ENCODE measurements at regions not wholly inside any gene's neighbourhood (a gene's known extent, or its start where the extent isn't known, plus 50 kb on each side); places are given as distances from the start of the nearest gene placed in this dataset.
"Not testable (repeated sequence)": the region's sequence is repeated elsewhere in the genome, so short reads cannot be mapped to it uniquely, and the experiment has no call there.

DNA sequence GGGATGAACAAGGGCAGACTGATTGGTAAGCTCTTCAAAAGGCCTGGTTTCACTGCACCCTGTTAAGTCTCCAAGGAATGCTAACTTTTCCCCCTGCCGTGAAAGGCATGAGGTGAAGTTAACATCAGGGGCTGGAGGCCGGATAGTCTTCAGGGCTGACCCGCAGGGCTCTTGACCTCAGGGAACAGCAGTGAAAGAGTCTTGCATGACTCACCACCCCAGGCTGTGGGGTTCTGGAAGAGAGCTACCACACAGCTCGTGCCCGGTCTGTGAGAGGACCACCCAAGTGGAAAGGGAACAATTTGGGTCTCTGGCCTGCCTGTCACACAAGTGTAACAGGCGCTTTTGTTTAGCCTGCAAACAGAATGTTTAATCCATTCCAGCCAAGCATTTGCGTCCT, 504.9 kb downstream of the EDEM1 start:
- no peak for DNase-seq (ENCODE audit: low read depth)

DNA sequence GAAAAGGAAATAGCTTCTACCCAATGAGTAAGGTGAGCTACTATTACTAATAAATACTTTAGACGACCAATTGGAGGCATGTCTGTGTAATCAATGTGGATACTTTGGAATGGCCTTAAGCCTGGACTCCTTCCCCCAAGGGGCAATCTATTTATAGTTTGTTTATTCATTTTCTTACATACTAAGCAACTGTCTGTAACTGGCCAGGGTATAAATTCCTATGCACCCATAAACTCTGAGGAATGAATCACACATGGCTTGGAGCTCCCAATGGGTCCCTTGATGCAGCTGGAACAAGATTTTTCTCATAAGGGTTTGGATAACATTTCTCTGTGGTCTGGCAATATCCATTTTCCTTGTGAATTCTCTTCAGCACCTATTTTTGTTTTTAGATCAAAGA, 506.8 kb downstream of the EDEM1 start:
- no peak for DNase-seq (ENCODE audit: low read depth)

DNA sequence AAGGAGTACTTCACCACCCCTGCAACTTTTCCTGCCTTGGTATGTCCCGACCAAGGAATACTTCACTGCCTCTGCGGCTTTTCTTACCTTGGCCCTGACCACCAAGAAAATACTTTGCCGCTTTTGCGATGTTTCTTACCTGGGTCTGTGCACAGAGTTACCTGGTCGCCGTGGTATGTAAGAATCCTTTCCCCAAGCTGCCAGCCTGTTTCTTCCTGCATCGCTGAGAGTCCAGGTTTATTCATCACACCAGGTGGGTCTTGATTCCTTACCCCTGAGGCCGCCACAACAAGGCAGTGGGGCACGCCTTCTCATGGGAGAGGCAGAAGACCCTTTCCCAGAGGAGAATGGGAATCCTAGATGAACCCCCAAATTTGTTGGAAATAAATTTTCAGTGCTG, 511.3 kb downstream of the EDEM1 start:
- DNase-seq (ENCODE audit: low read depth): no peak

DNA sequence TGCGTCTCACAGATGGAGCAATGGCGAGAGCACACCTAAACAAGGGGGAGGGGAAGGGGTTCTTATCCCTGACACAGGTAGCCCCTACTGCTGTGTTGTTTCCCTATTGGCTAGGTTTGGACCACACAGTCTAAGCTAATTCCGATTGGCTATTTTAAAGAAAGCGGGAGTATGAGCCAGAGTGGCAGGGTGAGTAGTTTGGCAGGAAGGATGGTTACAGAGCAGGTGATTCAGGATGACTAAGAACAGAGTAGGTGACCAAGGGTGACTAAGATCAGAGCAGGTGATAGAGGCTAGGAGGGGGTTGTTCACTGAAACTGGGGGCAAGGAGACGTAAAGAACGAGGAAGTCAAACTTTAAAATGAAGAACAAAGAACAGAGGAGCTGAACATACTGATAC, 511.8 kb downstream of the EDEM1 start:
- no peak for DNase-seq (ENCODE audit: low read depth)

DNA sequence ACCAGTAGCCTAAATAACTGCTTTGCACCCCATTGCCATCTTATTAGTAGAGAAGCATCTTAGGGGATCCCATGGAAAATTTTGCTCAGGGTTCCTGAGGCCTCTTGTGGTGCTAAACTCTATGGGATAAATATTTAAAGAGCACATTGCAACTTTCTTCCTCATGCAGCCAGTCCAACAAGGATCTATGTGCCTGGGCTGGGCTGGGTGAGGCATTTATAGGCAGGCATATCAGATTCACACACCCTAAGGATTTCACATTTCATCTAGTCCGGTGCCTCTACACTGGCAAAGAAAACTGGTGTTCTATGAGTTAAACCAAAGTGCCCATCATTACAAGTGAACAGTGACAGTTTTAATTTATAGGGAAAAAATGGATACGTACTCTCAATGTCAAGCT, 512.3 kb downstream of the EDEM1 start:
- no peak for DNase-seq (ENCODE audit: low read depth)

DNA sequence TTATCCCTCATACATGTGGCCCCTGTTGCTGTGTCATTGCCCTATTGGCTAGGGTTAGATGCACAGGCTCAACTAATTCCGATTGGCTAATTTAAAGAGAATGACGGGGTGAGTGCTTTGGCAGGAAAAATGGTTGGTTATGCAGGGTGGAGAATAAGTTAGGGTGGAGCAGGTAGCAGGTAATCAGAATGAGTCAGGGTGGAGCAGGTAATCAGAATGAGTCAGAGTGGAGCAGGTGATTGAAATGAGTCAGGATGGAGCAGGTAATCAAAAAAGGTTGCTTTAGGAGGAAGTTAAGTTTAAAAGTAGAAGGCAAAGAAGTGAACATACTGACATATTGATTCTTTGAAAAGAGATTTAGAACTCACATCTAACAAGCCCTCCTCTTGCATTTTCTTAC, 513.5 kb downstream of the EDEM1 start:
- not testable (repeated sequence) for DNase-seq (ENCODE audit: low read depth)

DNA sequence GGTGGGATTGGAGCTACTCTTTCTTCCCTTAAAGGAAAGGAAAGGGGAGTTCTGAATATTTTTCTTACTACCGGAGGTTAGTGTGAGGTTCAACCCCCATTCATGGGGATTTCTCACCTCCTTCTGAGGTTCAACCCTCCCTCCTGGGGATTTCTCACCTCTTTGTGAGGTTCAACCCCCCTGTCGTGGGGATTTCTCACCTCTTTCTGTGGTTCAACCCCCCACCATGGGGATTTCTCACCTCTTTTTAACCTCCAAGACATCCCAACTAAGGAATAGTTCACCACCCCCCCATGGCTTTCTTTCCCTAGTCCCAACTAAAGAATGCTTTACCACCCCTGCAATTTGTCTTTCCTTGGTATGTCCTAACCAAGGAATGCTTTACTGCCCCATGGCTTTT, 520.3 kb downstream of the EDEM1 start:
- DNase-seq (ENCODE audit: low read depth): no peak

DNA sequence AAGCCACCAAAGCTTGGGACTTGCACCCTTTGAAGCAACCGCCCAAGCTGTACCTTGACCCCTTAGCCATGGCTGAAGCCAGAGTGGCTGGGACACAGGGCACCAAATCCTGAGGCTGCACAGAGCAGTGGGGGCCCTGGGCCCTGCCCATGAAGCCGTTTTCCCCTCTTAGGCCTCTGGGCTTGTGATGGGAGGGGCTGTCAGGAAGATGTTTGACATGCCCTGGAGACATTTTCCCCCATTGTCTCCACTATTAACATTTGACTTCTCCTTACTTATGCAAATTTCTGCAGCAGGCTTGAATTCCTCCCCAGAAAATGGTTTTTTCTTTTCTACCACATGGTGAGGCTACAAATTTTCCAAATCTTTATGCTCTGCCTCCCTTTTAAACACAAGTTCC, 522.2 kb downstream of the EDEM1 start:
- no peak for DNase-seq (ENCODE audit: low read depth)

DNA sequence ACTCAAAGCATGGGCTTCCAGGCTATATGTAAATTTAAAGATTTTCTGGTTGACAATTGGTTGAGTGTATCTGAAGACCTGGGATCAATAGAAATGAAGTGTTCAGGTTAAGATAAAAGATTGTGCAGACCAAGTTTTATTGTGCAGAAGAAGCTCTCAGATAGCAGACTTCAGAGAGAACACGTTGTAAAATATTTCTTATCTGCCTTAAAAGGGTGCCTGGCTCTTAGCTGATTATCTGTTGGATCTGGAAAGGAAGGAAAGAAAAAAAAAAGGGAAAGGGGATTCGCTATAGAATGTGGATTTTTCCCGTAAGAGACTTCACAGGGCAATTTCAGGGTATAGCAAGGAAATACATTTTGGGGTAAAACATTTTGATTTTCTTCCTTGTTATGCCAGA, 523.2 kb downstream of the EDEM1 start:
- DNase-seq (ENCODE audit: low read depth): no peak

DNA sequence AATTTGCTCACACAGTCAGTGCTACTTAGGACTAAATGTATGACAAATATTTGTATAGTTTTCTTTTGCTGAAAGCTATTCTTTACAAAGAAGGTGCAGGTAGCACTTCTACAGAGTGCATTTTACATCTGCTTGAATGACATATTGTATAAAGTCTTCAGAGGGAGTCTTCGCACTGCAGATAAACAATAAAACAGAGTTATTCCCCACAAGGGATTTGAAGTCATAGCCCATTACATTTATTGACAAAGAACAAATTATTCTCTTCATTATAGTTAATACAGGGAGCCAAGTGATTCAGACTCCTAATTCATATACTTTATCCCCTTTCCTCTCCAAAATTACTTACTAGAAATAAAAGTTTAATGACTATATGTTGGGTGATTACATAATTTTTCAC, 529.7 kb downstream of the EDEM1 start:
- DNase-seq (ENCODE audit: low read depth): no peak

DNA sequence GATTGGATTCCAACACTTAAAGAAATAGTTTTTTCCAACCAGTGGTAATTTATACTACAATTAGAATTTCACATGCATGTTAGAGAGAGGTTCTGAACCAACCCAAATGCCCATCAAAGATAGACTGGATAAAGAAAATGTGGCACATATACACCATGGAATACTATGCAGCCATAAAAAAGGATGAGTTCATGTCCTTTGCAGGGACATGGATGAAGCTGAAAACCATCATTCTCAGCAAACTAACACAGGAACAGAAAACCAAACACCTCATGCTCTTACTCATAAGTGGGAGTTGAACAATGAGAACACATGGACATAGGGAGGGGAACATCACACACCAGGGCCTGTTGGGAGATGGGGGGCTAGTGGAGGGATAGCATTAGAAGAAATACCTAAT, 532.2 kb downstream of the EDEM1 start:
- not testable (repeated sequence) for DNase-seq (ENCODE audit: low read depth)

DNA sequence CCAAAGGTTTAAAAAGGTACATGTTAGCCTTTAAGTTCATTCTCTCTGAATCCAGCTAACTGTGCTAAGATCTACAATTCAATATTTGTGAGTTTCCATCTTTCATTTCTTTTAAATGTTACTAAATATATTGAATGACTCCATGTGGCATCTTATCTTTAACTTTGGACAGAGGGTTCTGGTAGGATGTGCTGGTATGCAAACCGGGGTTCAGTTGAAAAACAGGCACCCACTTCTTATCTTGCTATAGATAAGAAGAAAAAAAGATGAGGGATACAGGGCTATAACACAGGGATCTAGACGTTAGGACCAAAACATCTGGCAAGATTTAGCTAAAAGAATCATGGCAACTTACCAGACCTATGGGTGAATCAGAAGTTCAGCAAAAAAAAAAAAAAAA, 538.3 kb downstream of the EDEM1 start:
- DNase-seq (ENCODE audit: low read depth): no peak

DNA sequence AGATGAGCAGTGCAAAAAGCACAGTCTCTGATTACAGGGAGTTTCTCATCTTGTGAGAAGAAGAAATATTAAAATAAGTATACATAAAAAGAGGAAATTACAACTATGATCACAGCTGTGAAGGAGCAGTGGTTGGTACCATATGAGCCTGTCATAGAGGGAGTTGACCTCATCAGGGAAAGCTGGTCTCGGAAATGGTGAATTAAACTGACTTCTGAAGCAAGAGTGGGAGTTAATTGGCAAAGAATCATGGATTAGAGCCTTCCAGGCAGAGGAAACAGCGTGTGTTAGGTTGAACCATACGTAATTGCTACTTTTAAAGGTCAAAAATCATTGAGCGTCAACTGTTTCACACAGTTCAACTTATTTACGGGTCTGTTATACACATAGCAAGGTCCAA, 539.1 kb downstream of the EDEM1 start:
- no peak for DNase-seq (ENCODE audit: low read depth)

DNA sequence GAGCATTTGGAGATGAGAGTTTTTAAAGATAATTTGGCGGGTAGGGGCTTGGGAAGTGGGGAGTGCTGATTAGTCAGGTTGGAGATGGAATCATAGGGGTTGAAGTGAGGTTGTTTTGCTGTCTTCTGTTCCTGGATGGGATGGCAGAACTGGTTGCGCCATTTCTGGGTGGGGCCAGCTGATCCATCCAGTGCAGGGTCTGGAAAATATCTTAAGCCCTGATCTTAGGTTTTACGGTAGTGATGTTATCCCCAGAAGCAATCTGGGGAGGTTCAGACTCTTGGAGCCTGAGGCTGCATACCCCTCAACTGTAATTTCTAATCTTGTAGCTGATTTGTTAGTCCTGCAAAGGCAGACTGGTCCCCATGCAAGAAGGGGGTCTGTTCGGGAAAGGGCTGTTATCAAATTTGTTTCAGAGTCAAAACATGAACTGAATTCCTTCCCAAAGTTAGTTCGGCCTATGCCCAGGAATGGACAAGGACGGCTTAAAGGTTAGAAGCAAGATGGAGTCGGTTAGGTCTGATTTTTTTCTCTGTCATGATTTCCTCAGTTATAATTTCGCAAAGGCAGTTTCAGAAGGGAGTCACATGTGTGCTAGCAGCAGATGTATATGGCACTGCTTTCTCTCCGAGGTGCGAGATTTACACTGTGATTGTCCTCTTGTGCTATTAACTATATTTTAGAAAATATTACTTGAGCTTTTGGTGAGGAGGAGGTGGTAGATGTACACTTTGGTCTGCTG, 540.4 kb downstream of the EDEM1 start:
- DNase-seq (ENCODE audit: low read depth): no peak

DNA sequence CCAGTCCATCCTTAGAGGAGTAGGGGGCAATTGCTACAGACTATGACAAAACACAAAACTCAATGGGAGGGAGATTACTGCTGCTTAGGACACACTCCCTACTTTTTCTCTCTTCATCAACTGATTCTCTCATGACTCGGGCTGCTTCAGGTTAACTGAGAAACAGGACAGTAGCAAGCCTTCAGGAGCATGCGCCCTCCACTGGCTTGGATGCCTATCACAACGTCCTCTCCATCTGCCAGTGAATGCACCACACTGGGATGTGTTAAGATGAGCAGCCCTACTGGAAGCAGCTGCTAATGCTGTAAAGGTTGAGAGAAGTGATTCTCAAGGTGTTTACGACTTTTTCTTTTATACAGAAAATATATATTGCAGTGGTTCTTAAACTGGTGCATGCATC, 542.3 kb downstream of the EDEM1 start:
- DNase-seq (ENCODE audit: low read depth): no peak

DNA sequence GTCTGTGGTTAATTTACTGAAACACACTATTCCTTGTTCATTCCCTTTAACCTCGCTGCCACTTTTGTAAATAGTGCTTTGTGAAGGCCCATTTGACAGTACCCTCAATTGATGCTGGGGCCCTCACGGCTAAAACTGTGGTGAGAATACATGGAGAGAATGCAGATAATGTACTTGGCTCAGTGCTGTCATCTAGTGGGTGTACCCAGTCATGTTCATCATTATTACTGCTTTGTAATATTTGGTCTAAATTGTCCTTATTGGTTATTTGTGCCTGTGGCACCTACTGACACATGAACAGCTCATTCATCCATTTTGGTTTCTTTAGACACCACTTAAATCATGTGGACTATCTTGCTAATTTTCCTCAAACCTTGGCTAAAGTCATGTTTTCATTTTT, 543.6 kb downstream of the EDEM1 start:
- DNase-seq (ENCODE audit: low read depth): no peak

DNA sequence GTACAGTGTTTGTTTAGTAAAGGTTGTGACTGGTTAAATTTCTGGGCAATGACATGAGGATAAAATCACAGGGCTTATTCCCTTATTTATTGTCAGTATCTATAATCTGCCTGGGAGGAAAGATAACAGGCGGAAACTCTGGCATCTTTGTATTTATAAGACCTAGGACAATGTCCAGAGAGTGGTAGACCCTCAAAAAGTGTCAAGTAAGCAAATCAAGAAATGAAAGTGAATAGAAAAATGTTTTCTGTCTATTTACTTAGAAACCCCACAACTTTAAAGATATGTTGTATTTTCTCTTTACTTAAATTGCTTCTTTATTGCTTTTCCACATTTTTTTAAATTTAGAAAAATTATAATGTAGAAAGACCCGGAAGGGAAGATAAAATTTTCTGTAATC, 544.6 kb downstream of the EDEM1 start:
- no peak for DNase-seq (ENCODE audit: low read depth)

DNA sequence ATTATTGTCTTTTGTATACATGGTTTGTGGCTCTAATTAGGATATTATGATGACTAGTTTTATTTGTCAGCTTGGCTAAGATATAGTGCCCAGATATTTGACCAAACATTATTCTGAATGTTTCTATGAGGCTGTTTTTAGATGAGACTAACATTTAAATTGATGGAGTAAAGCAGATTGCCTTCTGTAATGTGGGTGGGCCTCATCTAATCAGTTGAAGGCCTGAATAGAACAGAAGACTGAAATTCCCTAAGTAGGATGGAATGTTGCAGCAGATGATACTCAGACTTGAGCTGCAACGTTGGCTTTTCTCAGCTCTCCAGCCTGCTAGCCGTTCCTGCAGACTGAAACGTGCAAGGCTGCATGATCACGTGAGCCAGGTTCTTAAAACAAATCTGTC, 546.5 kb downstream of the EDEM1 start:
- DNase-seq (ENCODE audit: low read depth): no peak

DNA sequence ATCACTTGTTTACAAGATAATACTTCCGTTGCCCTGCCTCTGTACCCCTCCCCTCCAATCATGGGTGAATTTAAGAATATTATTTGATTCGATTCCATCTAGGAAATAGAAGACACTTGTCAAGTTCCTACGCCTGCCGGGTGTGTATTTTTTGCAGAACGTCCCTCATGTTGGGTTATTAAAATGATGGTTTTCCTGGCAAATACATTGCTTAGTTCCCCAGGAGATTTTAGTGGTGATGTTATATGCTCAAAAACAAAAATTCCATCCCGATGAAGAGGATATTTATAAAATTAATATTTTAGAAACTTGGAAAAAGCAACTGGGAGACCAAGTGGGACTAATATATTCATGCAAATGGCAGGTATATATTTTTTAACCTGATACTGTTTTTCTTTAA, 548.4 kb downstream of the EDEM1 start:
- DNase-seq (ENCODE audit: low read depth): no peak

DNA sequence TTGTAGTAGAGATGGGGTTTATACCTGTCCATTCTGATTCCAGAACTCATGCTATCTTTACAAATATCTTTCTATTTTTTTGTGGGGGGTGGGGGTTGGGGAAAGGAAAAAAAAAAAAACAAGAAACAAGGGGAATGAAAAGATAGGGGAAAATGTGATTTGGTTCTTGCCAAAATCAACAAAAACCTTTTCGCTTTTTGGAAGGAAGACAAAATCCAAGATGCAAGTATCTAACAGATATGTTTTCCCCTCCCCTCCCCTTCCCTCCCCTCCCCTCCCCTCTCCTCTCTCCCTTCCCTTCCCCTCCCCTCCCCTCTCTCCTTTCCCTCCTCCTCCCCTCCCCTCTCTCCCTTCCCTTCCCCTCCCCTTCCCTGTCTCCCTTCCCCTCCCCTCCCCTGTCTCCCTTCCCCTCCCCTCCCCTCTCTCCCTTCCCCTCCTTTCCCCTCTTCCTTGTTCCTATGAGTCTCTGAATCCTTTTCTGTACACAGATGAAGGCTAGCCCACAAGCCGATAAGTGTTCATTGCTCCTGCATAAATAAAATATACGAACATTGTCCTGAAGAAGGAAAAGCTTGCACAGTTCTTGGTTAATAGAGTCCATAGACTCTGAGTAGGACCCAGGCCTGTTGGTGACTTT, 551.9 kb downstream of the EDEM1 start:
- no peak for DNase-seq (ENCODE audit: low read depth)

DNA sequence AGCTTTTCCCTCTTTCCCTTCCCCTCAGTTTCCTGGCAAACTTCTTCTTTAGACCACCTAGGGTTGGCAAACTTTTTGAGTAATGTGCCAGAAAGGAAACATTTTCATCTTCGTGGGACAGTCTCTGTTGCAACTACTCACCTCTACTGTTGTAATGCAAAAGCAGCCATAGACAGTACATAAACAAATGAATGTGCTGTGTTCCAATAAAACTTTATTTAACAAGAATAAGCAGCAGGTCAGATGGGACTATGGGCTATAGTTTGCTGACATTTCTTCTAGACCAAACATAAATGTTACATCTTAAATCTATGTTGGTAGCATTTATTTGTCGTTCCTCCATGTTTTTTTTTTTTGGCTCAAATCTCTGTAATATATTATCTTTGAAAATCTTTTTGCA, 552.4 kb downstream of the EDEM1 start:
- no peak for DNase-seq (ENCODE audit: low read depth)

DNA sequence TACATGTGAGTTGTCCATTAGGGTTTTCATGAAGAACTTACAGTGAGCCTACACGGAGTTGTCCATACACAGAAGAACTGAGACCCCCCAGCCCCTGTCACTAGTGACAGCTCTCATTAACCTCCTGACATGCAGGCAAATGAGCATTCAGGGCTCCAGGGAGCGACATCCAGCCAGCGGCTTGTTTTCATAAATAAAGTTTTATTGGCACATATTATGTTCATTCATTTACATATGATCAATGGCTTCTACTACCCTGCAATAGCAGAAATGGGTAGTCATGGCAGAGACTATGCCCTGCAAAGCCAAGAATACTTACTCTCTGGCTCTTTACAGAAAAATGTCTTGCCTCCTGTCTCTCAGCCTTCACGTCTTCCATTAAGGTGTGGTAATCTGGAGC, 553.5 kb downstream of the EDEM1 start:
- DNase-seq (ENCODE audit: low read depth): no peak

DNA sequence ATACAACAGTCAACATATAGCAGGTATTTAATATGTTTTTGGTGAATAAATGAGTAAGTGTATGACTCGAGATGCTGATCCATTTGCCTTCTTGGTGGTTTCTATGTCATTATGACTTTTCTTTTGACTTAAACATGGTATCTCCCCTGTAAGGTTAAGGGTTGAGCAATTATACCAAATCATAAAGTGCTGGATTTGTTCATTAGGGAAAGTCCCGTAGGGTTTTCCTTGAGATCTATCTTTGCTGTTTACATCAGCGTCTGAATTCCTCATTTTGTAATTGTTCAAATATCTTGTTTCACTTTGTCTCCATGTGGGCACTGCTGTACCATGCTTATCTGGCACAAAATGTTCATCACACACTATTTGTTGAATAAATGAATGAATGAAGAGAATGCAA, 562.6 kb downstream of the EDEM1 start:
- DNase-seq (ENCODE audit: low read depth): no peak

Data from CMK (cell line).